NCI-H526 (cell line): ENCODE measurements at regions not wholly inside any gene's neighbourhood (a gene's known extent, or its start where the extent isn't known, plus 50 kb on each side); places are given as distances from the start of the nearest gene placed in this dataset.
"Not testable (repeated sequence)": the region's sequence is repeated elsewhere in the genome, so short reads cannot be mapped to it uniquely, and the experiment has no call there.

Source experiments
- DNase-seq, 2 experiments: peaks; one replicate each; lab custom pipeline; 2025; lab: John Stamatoyannopoulos, UW

DNA sequence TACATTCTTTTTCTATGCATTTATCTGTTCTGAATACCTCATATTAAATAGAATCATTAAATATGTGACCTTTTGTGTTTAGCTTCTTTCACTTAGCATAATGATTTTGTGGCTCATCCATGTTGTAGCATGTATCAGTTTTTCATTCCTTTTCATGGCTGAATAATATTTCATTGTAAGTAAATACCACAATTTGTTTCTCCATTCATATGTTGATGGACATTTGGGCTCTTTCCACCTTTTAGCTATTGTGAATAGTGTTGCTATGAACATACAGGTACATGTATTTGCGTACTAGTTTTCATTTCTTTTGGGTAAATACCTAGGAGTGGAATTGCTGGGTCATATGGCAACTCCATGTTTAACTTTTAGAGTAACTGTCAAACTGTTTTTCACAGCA is 85.1 kb downstream of the GNL3L start:
- no peak for DNase-seq

GRCh38 chrX:54633641-54634040 is 103.6 kb downstream of the GNL3L start:
- DNase-seq = no peak

DNA sequence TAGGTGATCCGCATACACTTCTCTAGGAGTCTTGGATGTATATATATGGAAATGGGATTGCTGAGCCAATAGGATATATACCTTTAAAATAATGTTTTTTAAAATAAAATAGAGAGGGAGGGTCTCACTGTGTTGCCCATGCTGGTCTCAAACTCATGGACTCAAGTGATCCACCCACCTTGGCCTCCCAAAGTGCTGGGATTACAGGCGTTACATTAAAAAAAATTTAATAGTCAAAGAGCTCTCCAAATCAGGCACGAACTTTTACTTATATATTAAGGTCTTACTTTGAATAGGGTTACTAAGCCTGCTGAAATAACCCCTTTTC is 109.0 kb downstream of the GNL3L start:
- DNase-seq = no peak

DNA sequence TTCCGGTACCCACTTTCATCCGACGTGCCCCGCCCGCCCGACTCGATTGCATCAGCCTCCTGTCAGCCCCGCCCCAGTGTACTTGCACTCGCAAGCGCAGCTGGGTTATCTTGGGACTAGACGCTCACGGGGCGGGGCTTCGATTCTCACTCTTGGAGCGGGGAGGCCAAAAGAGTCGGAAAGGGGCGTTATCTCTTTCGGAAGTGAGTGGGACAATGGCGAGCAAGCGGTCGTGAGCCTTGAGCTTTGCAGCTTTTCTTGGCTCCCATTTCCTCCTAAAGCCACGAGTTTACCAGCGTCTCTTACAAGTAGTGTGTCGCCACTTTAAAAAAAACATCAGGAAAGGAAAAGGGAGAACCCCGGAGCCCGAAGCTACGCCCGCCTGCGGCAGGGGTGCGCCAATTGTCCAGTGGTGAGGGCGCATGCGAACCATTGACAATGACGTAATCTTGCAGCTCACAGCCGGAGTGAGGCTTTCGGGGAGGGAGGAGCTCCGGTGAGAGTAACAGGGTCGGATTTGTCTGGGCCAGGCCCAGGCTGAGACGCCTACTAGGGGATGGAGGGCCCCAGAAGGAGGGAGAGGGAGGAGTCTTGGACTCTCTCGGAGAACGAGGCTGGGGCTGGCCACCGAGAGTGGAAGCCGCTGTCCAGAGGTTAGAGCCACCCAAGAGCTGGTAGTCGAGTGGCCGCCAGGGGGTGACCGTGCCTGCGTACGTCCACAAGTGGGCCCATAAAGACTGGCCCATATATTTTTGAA is 109.5 kb downstream of the GNL3L start:
- DNase-seq = peak; percentile 92 to 97

DNA sequence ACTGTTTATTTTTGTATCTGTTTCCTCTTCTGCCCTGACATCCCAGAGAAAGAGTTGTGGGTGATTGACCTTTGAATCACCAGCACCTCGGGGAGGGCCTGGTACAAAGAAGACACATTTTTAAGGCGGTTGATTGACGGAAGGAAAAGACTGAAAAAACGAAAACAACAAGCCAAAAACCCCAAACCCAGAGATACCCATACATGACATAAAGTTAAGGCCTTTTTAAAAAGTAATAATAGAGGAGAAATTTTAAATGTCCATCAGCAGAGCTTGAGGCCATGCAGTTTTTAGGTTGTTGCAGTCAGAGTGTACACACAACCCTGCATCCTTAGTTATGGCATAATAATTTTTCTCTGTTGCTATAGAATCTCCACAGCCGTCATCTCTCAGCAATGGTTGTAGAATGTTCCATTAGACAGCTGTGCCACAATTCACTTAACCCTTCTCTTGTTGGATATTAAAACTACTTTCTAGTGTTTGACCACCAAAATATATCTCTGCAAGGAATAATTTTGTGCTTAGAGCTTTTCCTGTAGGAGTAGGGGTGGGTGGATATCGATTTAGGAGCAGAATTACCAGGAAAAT is 110.2 kb downstream of the GNL3L start:
- DNase-seq = no peak

DNA sequence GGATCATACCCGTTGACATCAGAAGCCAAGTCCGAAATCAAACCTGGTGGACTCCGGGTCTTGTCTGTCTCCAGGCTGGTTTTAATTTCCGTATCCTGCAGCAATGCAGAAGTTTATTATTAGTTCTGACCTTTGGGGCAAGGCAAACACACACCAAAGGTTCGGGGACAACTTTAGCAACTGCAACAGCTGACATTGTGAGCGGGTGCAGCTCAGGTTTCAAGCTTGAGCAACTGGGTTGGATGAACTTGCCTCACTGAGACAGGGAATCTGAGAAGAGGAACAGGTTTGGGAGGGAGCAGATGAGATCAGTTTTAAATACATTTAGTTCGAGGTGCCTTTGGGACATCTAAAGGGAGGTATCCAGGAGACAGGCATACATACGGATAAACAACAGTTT is 110.7 kb downstream of the GNL3L start:
- no peak for DNase-seq

DNA sequence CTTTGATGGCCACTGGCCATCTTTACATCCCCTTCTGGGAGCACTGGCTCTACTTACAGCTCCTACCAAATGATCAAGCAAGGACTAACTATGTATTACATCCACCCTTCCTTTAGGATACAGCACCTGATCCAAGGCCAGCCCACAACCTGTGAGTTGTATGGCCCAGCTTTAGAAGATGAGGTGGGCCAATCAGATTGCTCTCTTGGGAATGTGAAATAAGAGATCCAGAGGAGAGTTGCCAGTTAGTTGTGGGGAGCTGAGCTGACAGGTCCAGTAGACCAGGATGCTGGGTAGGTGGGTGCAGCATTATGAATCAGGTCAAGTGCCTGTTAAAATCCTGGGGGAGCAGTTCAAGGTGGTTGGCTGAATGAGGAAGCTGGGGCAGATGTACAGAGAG is 111.5 kb downstream of the GNL3L start:
- no peak for DNase-seq

GRCh38 chrX:54647607-54648006 is 117.6 kb downstream of the GNL3L start:
- not testable (repeated sequence) for DNase-seq

GRCh38 chrX:54659547-54659946 is 129.5 kb downstream of the GNL3L start:
- no peak for DNase-seq

DNA sequence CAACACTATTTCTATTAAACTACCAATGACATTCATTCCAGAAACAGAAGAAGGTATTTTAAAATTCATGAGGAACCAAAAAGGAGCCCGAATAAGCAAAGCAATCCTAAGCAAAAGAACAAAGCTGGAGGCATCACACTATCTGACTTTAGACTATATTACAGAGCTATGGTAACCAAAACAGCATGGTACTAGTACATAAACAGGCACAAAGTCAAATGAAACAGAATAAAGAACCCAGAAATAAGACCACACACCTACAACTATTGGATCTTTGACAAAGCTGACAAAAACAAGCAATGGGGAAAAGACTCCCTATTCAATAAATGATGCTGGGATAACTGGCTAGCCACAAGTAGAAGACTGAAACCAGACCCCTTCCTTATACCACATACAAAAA is 122.3 kb downstream of the ITIH6 start:
- no peak for DNase-seq

DNA sequence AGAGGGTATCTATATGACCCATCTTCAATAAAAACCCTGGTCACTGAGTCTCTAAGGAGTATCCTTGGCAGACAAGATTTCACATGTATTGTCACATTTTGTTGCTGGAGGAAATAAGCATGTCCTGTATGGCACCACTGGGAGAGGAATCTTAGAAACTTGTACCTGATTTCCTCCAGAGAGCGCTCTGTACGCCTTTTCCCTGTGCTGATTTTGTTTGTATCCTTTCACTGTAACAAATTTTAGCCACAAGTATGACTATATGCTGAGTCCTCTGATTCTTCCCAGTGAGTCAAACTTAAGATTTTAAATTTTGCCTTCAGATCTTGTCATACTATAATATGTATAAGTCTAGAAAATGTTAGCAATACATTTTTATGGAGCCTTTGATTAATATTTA is 102.8 kb downstream of the ITIH6 start:
- no peak for DNase-seq

DNA sequence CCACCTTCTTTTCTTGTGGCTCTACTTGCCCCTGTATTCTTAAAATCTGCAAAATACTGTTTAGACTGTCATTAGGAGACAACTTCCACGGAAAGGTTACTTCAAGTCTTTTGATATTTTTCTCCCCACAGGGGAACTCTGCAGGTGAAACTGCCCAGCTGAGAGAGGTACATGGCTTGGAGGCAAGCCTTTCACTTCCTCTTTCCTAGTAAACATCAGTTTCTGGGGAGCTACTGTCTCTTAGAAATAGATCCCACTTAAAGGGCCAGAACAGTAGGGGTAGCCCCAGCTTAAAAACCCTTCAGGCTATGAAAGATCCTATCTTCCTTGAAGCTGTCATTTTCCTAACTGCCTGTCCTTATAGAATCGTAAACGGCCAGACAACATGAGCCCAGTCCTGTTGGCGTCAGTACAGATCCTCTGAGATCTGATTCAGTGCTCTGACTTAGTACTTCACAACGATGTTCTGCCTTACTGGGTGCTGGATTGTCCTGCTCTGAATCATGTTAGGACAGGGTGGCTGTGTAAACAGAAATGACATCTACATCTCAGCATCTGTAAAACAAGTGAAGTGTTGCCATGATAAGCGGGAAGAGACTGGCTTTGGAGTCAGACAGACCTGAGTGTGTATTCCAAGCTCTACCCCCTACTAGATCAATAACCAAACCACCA is 102.1 kb downstream of the ITIH6 start:
- DNase-seq = peak in 1 of 2 experiments; percentile 17
